A673 (cell line): ENCODE measurements at regions not wholly inside any gene's neighbourhood (a gene's known extent, or its start where the extent isn't known, plus 50 kb on each side); places are given as distances from the start of the nearest gene placed in this dataset.

Experiments
- EZH2 ChIP-seq: fragments of 200-600 bp; sonication (generic); IDR thresholded peaks from 2 replicates; pipeline ENCODE4 v1.6.1; 2017; ENCODE audit warnings: borderline replicate concordance, low read depth, mild to moderate bottlenecking, mixed read lengths, antibody characterized with exemption, low read length; ENCODE audit not compliant: poor library complexity, severe bottlenecking
- TF ChIP-seq, protein P1 (sequence below): fragments of 300-800, 200-600 bp; sonication (generic); conservative IDR thresholded peaks from 2 replicates; pipeline ENCODE4 v1.5.1; 2017; ENCODE audit warnings: low read depth, mild to moderate bottlenecking, antibody characterized with exemption, low read length, moderate library complexity, mixed read lengths

DNA sequence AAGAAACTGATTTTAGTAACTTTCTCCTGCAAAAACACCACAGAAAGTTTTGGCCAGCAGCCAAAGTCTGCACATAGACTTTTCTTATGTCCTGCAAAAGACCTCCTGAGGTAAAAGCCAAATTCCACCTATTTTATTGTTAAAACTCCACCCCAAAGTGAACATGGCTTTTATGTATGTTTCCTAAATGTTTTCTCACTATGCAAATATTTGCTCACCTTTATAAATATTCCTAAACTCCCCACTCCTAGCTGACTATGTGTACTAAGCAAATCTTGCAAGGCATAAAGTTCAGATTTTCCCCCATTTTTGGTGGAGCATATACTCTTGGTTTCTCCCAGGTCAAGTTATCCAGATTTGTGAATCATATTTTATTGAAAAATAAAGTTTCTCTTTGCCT lies 446.2 kb downstream of the DNAH5 start:
- TF ChIP-seq, protein P1, sequence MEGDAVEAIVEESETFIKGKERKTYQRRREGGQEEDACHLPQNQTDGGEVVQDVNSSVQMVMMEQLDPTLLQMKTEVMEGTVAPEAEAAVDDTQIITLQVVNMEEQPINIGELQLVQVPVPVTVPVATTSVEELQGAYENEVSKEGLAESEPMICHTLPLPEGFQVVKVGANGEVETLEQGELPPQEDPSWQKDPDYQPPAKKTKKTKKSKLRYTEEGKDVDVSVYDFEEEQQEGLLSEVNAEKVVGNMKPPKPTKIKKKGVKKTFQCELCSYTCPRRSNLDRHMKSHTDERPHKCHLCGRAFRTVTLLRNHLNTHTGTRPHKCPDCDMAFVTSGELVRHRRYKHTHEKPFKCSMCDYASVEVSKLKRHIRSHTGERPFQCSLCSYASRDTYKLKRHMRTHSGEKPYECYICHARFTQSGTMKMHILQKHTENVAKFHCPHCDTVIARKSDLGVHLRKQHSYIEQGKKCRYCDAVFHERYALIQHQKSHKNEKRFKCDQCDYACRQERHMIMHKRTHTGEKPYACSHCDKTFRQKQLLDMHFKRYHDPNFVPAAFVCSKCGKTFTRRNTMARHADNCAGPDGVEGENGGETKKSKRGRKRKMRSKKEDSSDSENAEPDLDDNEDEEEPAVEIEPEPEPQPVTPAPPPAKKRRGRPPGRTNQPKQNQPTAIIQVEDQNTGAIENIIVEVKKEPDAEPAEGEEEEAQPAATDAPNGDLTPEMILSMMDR: no peak
- no peak for TF ChIP-seq EZH2
